ENCODE measurements at regions not wholly inside any gene's neighbourhood (a gene's known extent, or its start where the extent isn't known, plus 50 kb on each side); places are given as distances from the start of the nearest gene placed in this dataset.

GRCh38 chr19:33900817-33901216 lies 104.1 kb downstream of the KCTD15 start:
- DNase-seq: no peak

- no peak for DNase-seq
Observed at GRCh38 chr19:33902395-33902794, 105.7 kb downstream of the KCTD15 start.

GRCh38 chr19:33902802-33903488 lies 106.3 kb downstream of the KCTD15 start:
- DNase-seq: no peak

- no peak for DNase-seq
Observed at GRCh38 chr19:33903489-33903850, 106.8 kb downstream of the KCTD15 start.

- no peak for DNase-seq
Observed at GRCh38 chr19:33904681-33905080, 108.0 kb downstream of the KCTD15 start.

GRCh38 chr19:33905473-33905936 lies 108.8 kb downstream of the KCTD15 start:
- no peak for DNase-seq

GRCh38 chr19:33905937-33906577 lies 109.4 kb downstream of the KCTD15 start:
- DNase-seq: no peak

- no peak for DNase-seq
Observed at GRCh38 chr19:33906578-33907335, 110.1 kb downstream of the KCTD15 start.

- DNase-seq: no peak
Observed at GRCh38 chr19:33910922-33911321, 114.3 kb downstream of the KCTD15 start.

GRCh38 chr19:33914599-33914998 lies 117.9 kb downstream of the KCTD15 start:
- no peak for DNase-seq

- no peak for DNase-seq
Observed at GRCh38 chr19:33916792-33917191, 120.1 kb downstream of the KCTD15 start.

GRCh38 chr19:33919291-33919690 lies 122.6 kb downstream of the KCTD15 start:
- DNase-seq: no peak

- no peak for DNase-seq
Observed at GRCh38 chr19:33921165-33921564, 124.5 kb downstream of the KCTD15 start.

- DNase-seq: no peak
Observed at GRCh38 chr19:33926306-33926705, 129.6 kb downstream of the KCTD15 start.

- no peak for DNase-seq
Observed at GRCh38 chr19:33927789-33928457, 131.3 kb downstream of the KCTD15 start.

- DNase-seq: no peak
Observed at GRCh38 chr19:33928458-33928950, 131.8 kb downstream of the KCTD15 start.

- no peak for DNase-seq
Observed at GRCh38 chr19:33933931-33934330, 137.3 kb downstream of the KCTD15 start.

GRCh38 chr19:33938821-33939220 lies 142.2 kb downstream of the KCTD15 start:
- DNase-seq: no peak

- no peak for DNase-seq
Observed at GRCh38 chr19:33941133-33941532, 144.5 kb downstream of the KCTD15 start.

GRCh38 chr19:33946535-33947264 lies 150.0 kb downstream of the KCTD15 start:
- DNase-seq: no peak

GRCh38 chr19:33947265-33947964 lies 150.7 kb downstream of the KCTD15 start:
- no peak for DNase-seq

Data from SW 1271 (cell line).